Suppressor macrophage treated with lipopolysaccharide for 1 hour (primary cell): ENCODE measurements at regions not wholly inside any gene's neighbourhood (a gene's known extent, or its start where the extent isn't known, plus 50 kb on each side); places are given as distances from the start of the nearest gene placed in this dataset.

ENCODE experiments used
- DNase-seq, 3 donors: peaks; one replicate each; pipeline ENCODE4 v3.0.0-alpha.2; 2020 to 2022

GRCh38 chr16:51450376-51450775, 299.3 kb upstream of the SALL1 start:
- DNase-seq, result no peak

GRCh38 chr16:51449441-51449840, 298.4 kb upstream of the SALL1 start:
- no peak for DNase-seq

GRCh38 chr16:51445250-51445649, 294.2 kb upstream of the SALL1 start:
- DNase-seq, result no peak

- no peak for DNase-seq
Measured at GRCh38 chr16:51443934-51444333, 292.9 kb upstream of the SALL1 start.

GRCh38 chr16:51442141-51442870, 291.2 kb upstream of the SALL1 start:
- no peak for DNase-seq

- no peak for DNase-seq
Measured at GRCh38 chr16:51440131-51440889, 289.2 kb upstream of the SALL1 start.

- no peak for DNase-seq
Measured at GRCh38 chr16:51439271-51439670, 288.2 kb upstream of the SALL1 start.

GRCh38 chr16:51436742-51437141, 285.7 kb upstream of the SALL1 start:
- DNase-seq, result no peak

- no peak for DNase-seq
Measured at GRCh38 chr16:51434567-51435198, 283.6 kb upstream of the SALL1 start.

GRCh38 chr16:51433599-51433998, 282.5 kb upstream of the SALL1 start:
- no peak for DNase-seq

GRCh38 chr16:51431517-51432241, 280.6 kb upstream of the SALL1 start:
- DNase-seq, result no peak

- no peak for DNase-seq
Measured at GRCh38 chr16:51430716-51431369, 279.8 kb upstream of the SALL1 start.

GRCh38 chr16:51429041-51429440, 278.0 kb upstream of the SALL1 start:
- no peak for DNase-seq

GRCh38 chr16:51427085-51427484, 276.0 kb upstream of the SALL1 start:
- DNase-seq, result no peak

- DNase-seq, result no peak
Measured at GRCh38 chr16:51426276-51426675, 275.2 kb upstream of the SALL1 start.

GRCh38 chr16:51420247-51420646, 269.2 kb upstream of the SALL1 start:
- no peak for DNase-seq

GRCh38 chr16:51419768-51420167, 268.7 kb upstream of the SALL1 start:
- DNase-seq, result no peak

- DNase-seq, result no peak
Measured at GRCh38 chr16:51418258-51418657, 267.2 kb upstream of the SALL1 start.

GRCh38 chr16:51416926-51417325, 265.9 kb upstream of the SALL1 start:
- DNase-seq, result no peak

GRCh38 chr16:51410125-51410524, 259.1 kb upstream of the SALL1 start:
- DNase-seq, result no peak

- no peak for DNase-seq
Measured at GRCh38 chr16:51409001-51409675, 258.1 kb upstream of the SALL1 start.

- DNase-seq, result no peak
Measured at GRCh38 chr16:51408357-51408756, 257.3 kb upstream of the SALL1 start.
